ENCODE measurements at regions not wholly inside any gene's neighbourhood (a gene's known extent, or its start where the extent isn't known, plus 50 kb on each side); places are given as distances from the start of the nearest gene placed in this dataset.

GRCh38 chr11:24391167-24391566 is 105.7 kb upstream of the LUZP2 start:
- TF ChIP-seq, protein P1, sequence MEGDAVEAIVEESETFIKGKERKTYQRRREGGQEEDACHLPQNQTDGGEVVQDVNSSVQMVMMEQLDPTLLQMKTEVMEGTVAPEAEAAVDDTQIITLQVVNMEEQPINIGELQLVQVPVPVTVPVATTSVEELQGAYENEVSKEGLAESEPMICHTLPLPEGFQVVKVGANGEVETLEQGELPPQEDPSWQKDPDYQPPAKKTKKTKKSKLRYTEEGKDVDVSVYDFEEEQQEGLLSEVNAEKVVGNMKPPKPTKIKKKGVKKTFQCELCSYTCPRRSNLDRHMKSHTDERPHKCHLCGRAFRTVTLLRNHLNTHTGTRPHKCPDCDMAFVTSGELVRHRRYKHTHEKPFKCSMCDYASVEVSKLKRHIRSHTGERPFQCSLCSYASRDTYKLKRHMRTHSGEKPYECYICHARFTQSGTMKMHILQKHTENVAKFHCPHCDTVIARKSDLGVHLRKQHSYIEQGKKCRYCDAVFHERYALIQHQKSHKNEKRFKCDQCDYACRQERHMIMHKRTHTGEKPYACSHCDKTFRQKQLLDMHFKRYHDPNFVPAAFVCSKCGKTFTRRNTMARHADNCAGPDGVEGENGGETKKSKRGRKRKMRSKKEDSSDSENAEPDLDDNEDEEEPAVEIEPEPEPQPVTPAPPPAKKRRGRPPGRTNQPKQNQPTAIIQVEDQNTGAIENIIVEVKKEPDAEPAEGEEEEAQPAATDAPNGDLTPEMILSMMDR (IDR thresholded peaks at IDR 0.05; ENCODE audit: low read depth, low read length, poor library complexity, severe bottlenecking) = no peak
- TF ChIP-seq EZH2phosphoT487 (IDR thresholded peaks at IDR 0.05; ENCODE audit: borderline replicate concordance, low read length) = no peak

Data from DOHH2 (cell line).